HEK293 (cell line): ENCODE measurements at regions not wholly inside any gene's neighbourhood (a gene's known extent, or its start where the extent isn't known, plus 50 kb on each side); places are given as distances from the start of the nearest gene placed in this dataset.

ENCODE experiments used
- KLF9 ChIP-seq: fragments of 450-650 bp; formaldehyde crosslinking; IDR thresholded peaks from 2 replicates; pipeline ENCODE4 v1.5.1; 2016; ENCODE audit warnings: missing biosample characterization, missing genetic modification characterization, low read depth
- MEIS1 ChIP-seq: sonication (generic); formaldehyde crosslinking; IDR thresholded peaks from 2 replicates; pipeline ENCODE4 v1.8.1; 2022; ENCODE audit warnings: missing genetic modification reagents, mild to moderate bottlenecking, borderline replicate concordance
- SCRT1 ChIP-seq: fragments of 450-650 bp; formaldehyde crosslinking; IDR thresholded peaks from 2 replicates; pipeline ENCODE4 v1.5.1; 2016; ENCODE audit warnings: missing biosample characterization, missing genetic modification characterization, borderline replicate concordance
- ZBTB8A ChIP-seq: fragments of 450-650 bp; formaldehyde crosslinking; IDR thresholded peaks from 2 replicates; pipeline ENCODE4 v1.5.1; 2016; ENCODE audit warnings: missing biosample characterization, missing genetic modification characterization
- ZNF274 ChIP-seq, 2 experiments: fragments of 200-500 bp in 1 of 2; fragments of 450-650 bp in 1 of 2; sonication (Bioruptor generic) in 1 of 2; formaldehyde crosslinking in 1 of 2; IDR thresholded peaks; 2 replicates each; pipeline versions ENCODE4 v1.5.1 to v1.6.1; 2014 to 2016; ENCODE audit warnings: borderline replicate concordance in 1 of 2, inconsistent platforms in 1 of 2, low read length in 1 of 2, missing biosample characterization in 1 of 2, missing genetic modification characterization in 1 of 2
- ZNF335 ChIP-seq: fragments of 450-650 bp; formaldehyde crosslinking; conservative IDR thresholded peaks from 2 replicates; pipeline ENCODE4 v1.5.1; 2016; ENCODE audit warnings: missing biosample characterization, missing genetic modification characterization
- ZNF416 ChIP-seq: fragments of 450-650 bp; formaldehyde crosslinking; IDR thresholded peaks from 2 replicates; pipeline ENCODE4 v1.5.1; 2016; ENCODE audit warnings: missing biosample characterization, missing genetic modification characterization
- ZNF433 ChIP-seq: fragments of 450-650 bp; formaldehyde crosslinking; IDR thresholded peaks from 2 replicates; pipeline ENCODE4 v1.5.1; 2016; ENCODE audit warnings: missing biosample characterization, missing genetic modification characterization, low read depth
- ZNF785 ChIP-seq: fragments of 450-650 bp; formaldehyde crosslinking; IDR thresholded peaks from 2 replicates; pipeline ENCODE4 v1.5.1; 2016; ENCODE audit warnings: missing biosample characterization, missing genetic modification characterization
- TF ChIP-seq, protein P1 (sequence below): fragments of 450-650 bp; formaldehyde crosslinking; IDR thresholded peaks from 2 replicates; pipeline ENCODE4 v1.5.1; 2016; ENCODE audit warnings: missing biosample characterization, missing genetic modification characterization

DNA sequence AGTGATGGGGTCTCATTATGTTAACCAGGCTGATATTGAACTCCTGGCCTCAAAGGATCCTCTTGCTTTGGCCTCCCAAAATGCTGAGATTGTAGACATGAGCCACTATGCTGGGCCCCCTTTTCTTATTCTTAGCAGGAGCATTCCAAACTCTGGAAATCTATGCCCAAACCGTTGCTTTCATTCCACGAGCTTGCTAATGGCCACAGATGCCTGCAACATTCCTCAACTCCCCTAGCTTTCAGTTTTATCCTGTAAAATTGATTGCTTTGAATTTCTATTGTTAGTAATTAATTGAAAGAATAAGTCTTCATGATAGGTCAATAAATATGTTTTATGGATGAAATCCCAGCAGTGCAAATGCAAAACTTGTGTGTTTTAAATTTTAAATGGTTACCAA lies 564.8 kb upstream of the WWC1 start:
- no peak for TF ChIP-seq SCRT1 (tag by site-specific recombination)
- TF ChIP-seq, protein P1, sequence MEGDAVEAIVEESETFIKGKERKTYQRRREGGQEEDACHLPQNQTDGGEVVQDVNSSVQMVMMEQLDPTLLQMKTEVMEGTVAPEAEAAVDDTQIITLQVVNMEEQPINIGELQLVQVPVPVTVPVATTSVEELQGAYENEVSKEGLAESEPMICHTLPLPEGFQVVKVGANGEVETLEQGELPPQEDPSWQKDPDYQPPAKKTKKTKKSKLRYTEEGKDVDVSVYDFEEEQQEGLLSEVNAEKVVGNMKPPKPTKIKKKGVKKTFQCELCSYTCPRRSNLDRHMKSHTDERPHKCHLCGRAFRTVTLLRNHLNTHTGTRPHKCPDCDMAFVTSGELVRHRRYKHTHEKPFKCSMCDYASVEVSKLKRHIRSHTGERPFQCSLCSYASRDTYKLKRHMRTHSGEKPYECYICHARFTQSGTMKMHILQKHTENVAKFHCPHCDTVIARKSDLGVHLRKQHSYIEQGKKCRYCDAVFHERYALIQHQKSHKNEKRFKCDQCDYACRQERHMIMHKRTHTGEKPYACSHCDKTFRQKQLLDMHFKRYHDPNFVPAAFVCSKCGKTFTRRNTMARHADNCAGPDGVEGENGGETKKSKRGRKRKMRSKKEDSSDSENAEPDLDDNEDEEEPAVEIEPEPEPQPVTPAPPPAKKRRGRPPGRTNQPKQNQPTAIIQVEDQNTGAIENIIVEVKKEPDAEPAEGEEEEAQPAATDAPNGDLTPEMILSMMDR = no peak
- no peak for TF ChIP-seq KLF9
- TF ChIP-seq ZBTB8A = no peak
- TF ChIP-seq ZNF274 (IDR thresholded peaks at IDR 0.05; ENCODE audit: low read length) = no peak
- no peak for TF ChIP-seq ZNF274 (tag by site-specific recombination; IDR thresholded peaks at IDR 0.05; ENCODE audit: borderline replicate concordance)
- TF ChIP-seq ZNF785 (tag by site-specific recombination) = no peak
- TF ChIP-seq ZNF416 (tag by site-specific recombination) = no peak
- no peak for TF ChIP-seq ZNF433 (tag by site-specific recombination)
- TF ChIP-seq MEIS1 (CRISPR knock-in tag) = no peak
- TF ChIP-seq ZNF335 = no peak
